ENCODE measurements at regions not wholly inside any gene's neighbourhood (a gene's known extent, or its start where the extent isn't known, plus 50 kb on each side); places are given as distances from the start of the nearest gene placed in this dataset.

GRCh38 chr5:152144030-152144429 is 219.4 kb upstream of the GLRA1 start:
- Mint-ChIP-seq H3K4me1 (no peaks in the 10 kb centered on the region), H3K4me3 (no peak overlapping the region), H3K36me3 (no peaks in the 10 kb centered on the region), H3K27me3 (no peaks in the 10 kb centered on the region), H3K9me3 (no peaks in the 10 kb centered on the region), H3K27ac (no peak overlapping the region)
- Histone ChIP-seq H3K4me3 (ENCODE audit: low read length) (no peak overlapping the region), H3K9me3 (ENCODE audit: low read length) (no peaks in the 10 kb centered on the region), H3K27me3 (ENCODE audit: insufficient read depth, low read length, poor library complexity, severe bottlenecking) (no peaks in the 10 kb centered on the region), H3K27ac (ENCODE audit: low read depth, low read length) (no peak overlapping the region), H3K4me1 (ENCODE audit: insufficient read depth, low read length) (no peaks in the 10 kb centered on the region), H3K36me3 (ENCODE audit: insufficient read depth, low read length) (no peaks in the 10 kb centered on the region)
- CTCF ChIA-PET = interaction anchor here (1.2 to 9.2 kb wide), 5 partner anchors 316 to 485 kb away, joined by 3 to 147 read pairs (median 5); no protein-coding TSS in a partner anchor
- DNase-seq = no peak
- POLR2A ChIA-PET = no interaction called here

GRCh38 chr5:152142840-152143469 is 218.3 kb upstream of the GLRA1 start:
- Histone ChIP-seq H3K9me3 (ENCODE audit: low read length) (no peaks in the 10 kb centered on the region), H3K27me3 (ENCODE audit: insufficient read depth, low read length, poor library complexity, severe bottlenecking) (no peaks in the 10 kb centered on the region), H3K4me3 (ENCODE audit: low read length) (no peak overlapping the region), H3K4me1 (ENCODE audit: insufficient read depth, low read length) (no peaks in the 10 kb centered on the region), H3K27ac (ENCODE audit: low read depth, low read length) (no peak overlapping the region), H3K36me3 (ENCODE audit: insufficient read depth, low read length) (no peaks in the 10 kb centered on the region)
- Mint-ChIP-seq H3K4me1 (no peaks in the 10 kb centered on the region), H3K27ac (peak overlapping the region in 1 of 8 donors; percentile 39), H3K4me3 (no peak overlapping the region), H3K36me3 (no peaks in the 10 kb centered on the region), H3K27me3 (peaks cover 0 to 4% of the 10 kb centered on the region in 2 donors), H3K9me3 (no peaks in the 10 kb centered on the region)
- POLR2A ChIA-PET = no interaction called here
- DNase-seq = peak; percentile 30 to 65 (median 43)
- CTCF ChIA-PET = interaction anchor here (0.8 to 9.2 kb wide), 23 partner anchors 15 to 484 kb away, joined by 3 to 147 read pairs (median 4); no protein-coding TSS in a partner anchor

- Histone ChIP-seq H3K27ac (ENCODE audit: low read depth, low read length) (no peak overlapping the region), H3K36me3 (ENCODE audit: insufficient read depth, low read length) (no peaks in the 10 kb centered on the region), H3K9me3 (ENCODE audit: low read length) (no peaks in the 10 kb centered on the region), H3K4me3 (ENCODE audit: low read length) (no peak overlapping the region), H3K4me1 (ENCODE audit: insufficient read depth, low read length) (no peaks in the 10 kb centered on the region), H3K27me3 (ENCODE audit: insufficient read depth, low read length, poor library complexity, severe bottlenecking) (no peaks in the 10 kb centered on the region)
- DNase-seq = no peak
- Mint-ChIP-seq H3K9me3 (no peaks in the 10 kb centered on the region), H3K4me1 (no peaks in the 10 kb centered on the region), H3K27ac (no peak overlapping the region), H3K27me3 (peaks cover 0 to 9% of the 10 kb centered on the region in 2 donors), H3K36me3 (no peaks in the 10 kb centered on the region), H3K4me3 (no peak overlapping the region)
- ChIA-PET POLR2A (no interaction called here), CTCF (interaction anchor here (9.2 kb wide), 1 partner anchor 312 kb away, joined by 147 read pairs; no protein-coding TSS in a partner anchor)
Measured at GRCh38 chr5:152140347-152140746, 215.7 kb upstream of the GLRA1 start.

- H3K36me3 Mint-ChIP-seq = no peaks in the 10 kb centered on the region
- H3K9me3 Mint-ChIP-seq = no peaks in the 10 kb centered on the region
- DNase-seq = no peak
- H3K27me3 Mint-ChIP-seq = peaks cover 0 to 9% of the 10 kb centered on the region in 2 donors
- no peak overlapping the region for H3K4me3 ChIP-seq (ENCODE audit: low read length)
- H3K4me3 Mint-ChIP-seq = no peak overlapping the region
- H3K27ac Mint-ChIP-seq = no peak overlapping the region
- POLR2A ChIA-PET = no interaction called here
- H3K9me3 ChIP-seq (ENCODE audit: low read length) = no peaks in the 10 kb centered on the region
- H3K27me3 ChIP-seq (ENCODE audit: insufficient read depth, low read length, poor library complexity, severe bottlenecking) = no peaks in the 10 kb centered on the region
- no peak overlapping the region for H3K27ac ChIP-seq (ENCODE audit: low read depth, low read length)
- no peaks in the 10 kb centered on the region for H3K4me1 ChIP-seq (ENCODE audit: insufficient read depth, low read length)
- CTCF ChIA-PET = interaction anchor here (2.4 kb wide), 1 partner anchor 312 kb away, joined by 13 read pairs; no protein-coding TSS in a partner anchor
- no peaks in the 10 kb centered on the region for H3K36me3 ChIP-seq (ENCODE audit: insufficient read depth, low read length)
- H3K4me1 Mint-ChIP-seq = no peaks in the 10 kb centered on the region
Measured at GRCh38 chr5:152137063-152137462, 212.4 kb upstream of the GLRA1 start.

GRCh38 chr5:152136321-152136720 is 211.7 kb upstream of the GLRA1 start:
- Mint-ChIP-seq H3K27me3 (peaks cover 0 to 9% of the 10 kb centered on the region in 2 donors), H3K4me3 (no peak overlapping the region), H3K27ac (no peak overlapping the region), H3K36me3 (no peaks in the 10 kb centered on the region), H3K4me1 (no peaks in the 10 kb centered on the region), H3K9me3 (no peaks in the 10 kb centered on the region)
- POLR2A ChIA-PET = no interaction called here
- H3K27me3 ChIP-seq (ENCODE audit: insufficient read depth, low read length, poor library complexity, severe bottlenecking) = no peaks in the 10 kb centered on the region
- no peak overlapping the region for H3K4me3 ChIP-seq (ENCODE audit: low read length)
- H3K4me1 ChIP-seq (ENCODE audit: insufficient read depth, low read length) = no peaks in the 10 kb centered on the region
- H3K27ac ChIP-seq (ENCODE audit: low read depth, low read length) = no peak overlapping the region
- no peak for DNase-seq
- no peaks in the 10 kb centered on the region for H3K9me3 ChIP-seq (ENCODE audit: low read length)
- no peaks in the 10 kb centered on the region for H3K36me3 ChIP-seq (ENCODE audit: insufficient read depth, low read length)
- CTCF ChIA-PET = interaction anchor here (2.4 kb wide), 1 partner anchor 311 kb away, joined by 13 read pairs; no protein-coding TSS in a partner anchor

GRCh38 chr5:152135827-152136226 is 211.2 kb upstream of the GLRA1 start:
- no peaks in the 10 kb centered on the region for H3K36me3 Mint-ChIP-seq
- Histone ChIP-seq H3K4me3 (ENCODE audit: low read length) (no peak overlapping the region), H3K27ac (ENCODE audit: low read depth, low read length) (no peak overlapping the region), H3K9me3 (ENCODE audit: low read length) (no peaks in the 10 kb centered on the region), H3K4me1 (ENCODE audit: insufficient read depth, low read length) (no peaks in the 10 kb centered on the region), H3K27me3 (ENCODE audit: insufficient read depth, low read length, poor library complexity, severe bottlenecking) (no peaks in the 10 kb centered on the region), H3K36me3 (ENCODE audit: insufficient read depth, low read length) (no peaks in the 10 kb centered on the region)
- H3K4me3 Mint-ChIP-seq = no peak overlapping the region
- ChIA-PET POLR2A (no interaction called here), CTCF (no interaction called here)
- DNase-seq = no peak
- peaks cover 0 to 9% of the 10 kb centered on the region in 2 donors for H3K27me3 Mint-ChIP-seq
- H3K9me3 Mint-ChIP-seq = no peaks in the 10 kb centered on the region
- no peak overlapping the region for H3K27ac Mint-ChIP-seq
- no peaks in the 10 kb centered on the region for H3K4me1 Mint-ChIP-seq

- H3K36me3 ChIP-seq (ENCODE audit: insufficient read depth, low read length) = no peaks in the 10 kb centered on the region
- Mint-ChIP-seq H3K27ac (no peak overlapping the region), H3K9me3 (peaks cover 0 to 2% (median 0%) of the 10 kb centered on the region in 5 donors), H3K4me1 (no peaks in the 10 kb centered on the region), H3K36me3 (no peaks in the 10 kb centered on the region), H3K4me3 (no peak overlapping the region), H3K27me3 (peaks cover 0 to 7% of the 10 kb centered on the region in 2 donors)
- POLR2A ChIA-PET = no interaction called here
- no peak for DNase-seq
- CTCF ChIA-PET = interaction anchor here (1.3 to 1.8 kb wide), 2 partner anchors 17 to 24 kb away, joined by 3 to 6 read pairs; no protein-coding TSS in a partner anchor
- no peak overlapping the region for H3K4me3 ChIP-seq (ENCODE audit: low read length)
- no peaks in the 10 kb centered on the region for H3K4me1 ChIP-seq (ENCODE audit: insufficient read depth, low read length)
- H3K27me3 ChIP-seq (ENCODE audit: insufficient read depth, low read length, poor library complexity, severe bottlenecking) = no peaks in the 10 kb centered on the region
- H3K27ac ChIP-seq (ENCODE audit: low read depth, low read length) = no peak overlapping the region
- no peaks in the 10 kb centered on the region for H3K9me3 ChIP-seq (ENCODE audit: low read length)
Measured at GRCh38 chr5:152125661-152126205, 201.1 kb upstream of the GLRA1 start.

GRCh38 chr5:152124409-152125041 is 199.9 kb upstream of the GLRA1 start:
- Mint-ChIP-seq H3K36me3 (no peaks in the 10 kb centered on the region), H3K4me3 (no peak overlapping the region), H3K27me3 (peaks cover 3 to 7% of the 10 kb centered on the region in 2 donors), H3K4me1 (no peaks in the 10 kb centered on the region), H3K27ac (no peak overlapping the region), H3K9me3 (peaks cover 0 to 2% (median 0%) of the 10 kb centered on the region in 5 donors)
- ChIA-PET CTCF (interaction anchor here (1.8 kb wide), 1 partner anchor 18 kb away, joined by 6 read pairs; no protein-coding TSS in a partner anchor), POLR2A (no interaction called here)
- H3K4me1 ChIP-seq (ENCODE audit: insufficient read depth, low read length) = no peaks in the 10 kb centered on the region
- H3K9me3 ChIP-seq (ENCODE audit: low read length) = no peaks in the 10 kb centered on the region
- DNase-seq = no peak
- no peaks in the 10 kb centered on the region for H3K27me3 ChIP-seq (ENCODE audit: insufficient read depth, low read length, poor library complexity, severe bottlenecking)
- H3K4me3 ChIP-seq (ENCODE audit: low read length) = no peak overlapping the region
- H3K36me3 ChIP-seq (ENCODE audit: insufficient read depth, low read length) = no peaks in the 10 kb centered on the region
- no peak overlapping the region for H3K27ac ChIP-seq (ENCODE audit: low read depth, low read length)
